SK-N-SH treated with all-trans-retinoic acid at 6 μM for 48 hours (cell line): ENCODE measurements at regions not wholly inside any gene's neighbourhood (a gene's known extent, or its start where the extent isn't known, plus 50 kb on each side); places are given as distances from the start of the nearest gene placed in this dataset.

Experiments used
- ATAC-seq: fragments of 200-7000 bp; cut with Tn5 transposase; 3 replicates; pipeline ENCODE4 v1.9.1; 2020; ENCODE audit warnings: mild to moderate bottlenecking, moderate library complexity
- BACH2 ChIP-seq: fragments of 250-450 bp; sonication (Bioruptor Pico); IDR thresholded peaks from 2 replicates; pipeline ENCODE4 v1.9.0; 2021; ENCODE audit warnings: mild to moderate bottlenecking, borderline replicate concordance
- CREB5 ChIP-seq: fragments of 250-450 bp; sonication (Bioruptor Pico); IDR thresholded peaks from 2 replicates; pipeline ENCODE4 v1.5.1; 2020; ENCODE audit warnings: low read depth, mild to moderate bottlenecking, moderate library complexity
- CSDC2 ChIP-seq: fragments of 250-450 bp; sonication (Bioruptor Pico); IDR thresholded peaks from 2 replicates; pipeline ENCODE4 v1.5.0; 2020; ENCODE audit warnings: mild to moderate bottlenecking, moderate library complexity
- CSRNP3 ChIP-seq: fragments of 250-450 bp; sonication (Bioruptor Pico); IDR thresholded peaks from 2 replicates; pipeline ENCODE4 v1.5.1; 2021; ENCODE audit warnings: mild to moderate bottlenecking, moderate library complexity
- ESRRG ChIP-seq: fragments of 250-450 bp; sonication (Bioruptor Pico); IDR thresholded peaks from 2 replicates; pipeline ENCODE4 v1.6.1; 2021; ENCODE audit warnings: mild to moderate bottlenecking
- GLIS3 ChIP-seq: fragments of 250-450 bp; sonication (Bioruptor Pico); IDR thresholded peaks from 2 replicates; pipeline ENCODE4 v1.5.0; 2020; ENCODE audit warnings: mild to moderate bottlenecking, moderate library complexity
- ISL1 ChIP-seq: fragments of 250-450 bp; sonication (Bioruptor Pico); IDR thresholded peaks from 2 replicates; pipeline ENCODE4 v2.1.2; 2022; ENCODE audit warnings: mild to moderate bottlenecking, moderate library complexity
- OSR1 ChIP-seq: fragments of 250-450 bp; sonication (Bioruptor Pico); IDR thresholded peaks from 2 replicates; pipeline ENCODE4 v1.8.0; 2022; ENCODE audit warnings: moderate library complexity, mild to moderate bottlenecking, inconsistent platforms
- POU6F1 ChIP-seq: fragments of 250-450 bp; sonication (Bioruptor Pico); IDR thresholded peaks from 2 replicates; pipeline ENCODE4 v1.8.0; 2021; ENCODE audit warnings: low read depth, mild to moderate bottlenecking, moderate library complexity, borderline replicate concordance
- PPARA ChIP-seq: fragments of 250-450 bp; sonication (Bioruptor Pico); IDR thresholded peaks from 2 replicates; pipeline ENCODE4 v1.5.0; 2020; ENCODE audit warnings: mild to moderate bottlenecking, borderline replicate concordance
- RARB ChIP-seq: fragments of 250-450 bp; sonication (Bioruptor Pico); IDR thresholded peaks from 2 replicates; pipeline ENCODE4 v1.8.0; 2021; ENCODE audit warnings: mild to moderate bottlenecking, moderate library complexity
- SNAI2 ChIP-seq: fragments of 250-450 bp; sonication (Bioruptor Pico); IDR thresholded peaks from 2 replicates; pipeline ENCODE4 v1.5.0; 2020; ENCODE audit warnings: mild to moderate bottlenecking, moderate library complexity
- TCF4 ChIP-seq: fragments of 250-450 bp; sonication (Bioruptor Pico); IDR thresholded peaks from 2 replicates; pipeline ENCODE4 v1.8.0; 2021; ENCODE audit warnings: mild to moderate bottlenecking, moderate library complexity, borderline replicate concordance
- TOX ChIP-seq: fragments of 250-450 bp; sonication (Bioruptor Pico); IDR thresholded peaks from 2 replicates; pipeline ENCODE4 v1.8.0; 2021; ENCODE audit warnings: mild to moderate bottlenecking, moderate library complexity, borderline replicate concordance
- TSHZ2 ChIP-seq: fragments of 250-450 bp; sonication (Bioruptor Pico); IDR thresholded peaks from 2 replicates; pipeline ENCODE4 v1.5.0; 2020; ENCODE audit warnings: mild to moderate bottlenecking, moderate library complexity
- ZC3H10 ChIP-seq: fragments of 250-450 bp; sonication (Bioruptor Pico); IDR thresholded peaks from 2 replicates; pipeline ENCODE4 v1.5.1; 2021; ENCODE audit warnings: mild to moderate bottlenecking, moderate library complexity
- ZFP3 ChIP-seq: fragments of 250-450 bp; sonication (Bioruptor Pico); IDR thresholded peaks from 2 replicates; pipeline ENCODE4 v1.5.0; 2020; ENCODE audit warnings: mild to moderate bottlenecking, moderate library complexity
- ZFP30 ChIP-seq: fragments of 450-650 bp; formaldehyde crosslinking; IDR thresholded peaks from 2 replicates; pipeline ENCODE4 v1.5.0; 2022; ENCODE audit warnings: mild to moderate bottlenecking, moderate library complexity
- ZNF565 ChIP-seq: fragments of 450-650 bp; formaldehyde crosslinking; conservative IDR thresholded peaks from 2 replicates; pipeline ENCODE4 v1.5.0; 2020; ENCODE audit warnings: low read depth, mild to moderate bottlenecking, moderate library complexity
- ZNF8 ChIP-seq: fragments of 450-650 bp; formaldehyde crosslinking; IDR thresholded peaks from 2 replicates; pipeline ENCODE4 v1.5.0; 2020; ENCODE audit warnings: mild to moderate bottlenecking, moderate library complexity

- TF ChIP-seq ZFP30 (CRISPR knock-in tag) (no peak), ZNF565 (CRISPR knock-in tag) (no peak), ZFP3 (CRISPR knock-in tag) (no peak)
Observed at GRCh38 chr1:98384461-98385141, 276.9 kb upstream of the SNX7 start (continued).

DNA sequence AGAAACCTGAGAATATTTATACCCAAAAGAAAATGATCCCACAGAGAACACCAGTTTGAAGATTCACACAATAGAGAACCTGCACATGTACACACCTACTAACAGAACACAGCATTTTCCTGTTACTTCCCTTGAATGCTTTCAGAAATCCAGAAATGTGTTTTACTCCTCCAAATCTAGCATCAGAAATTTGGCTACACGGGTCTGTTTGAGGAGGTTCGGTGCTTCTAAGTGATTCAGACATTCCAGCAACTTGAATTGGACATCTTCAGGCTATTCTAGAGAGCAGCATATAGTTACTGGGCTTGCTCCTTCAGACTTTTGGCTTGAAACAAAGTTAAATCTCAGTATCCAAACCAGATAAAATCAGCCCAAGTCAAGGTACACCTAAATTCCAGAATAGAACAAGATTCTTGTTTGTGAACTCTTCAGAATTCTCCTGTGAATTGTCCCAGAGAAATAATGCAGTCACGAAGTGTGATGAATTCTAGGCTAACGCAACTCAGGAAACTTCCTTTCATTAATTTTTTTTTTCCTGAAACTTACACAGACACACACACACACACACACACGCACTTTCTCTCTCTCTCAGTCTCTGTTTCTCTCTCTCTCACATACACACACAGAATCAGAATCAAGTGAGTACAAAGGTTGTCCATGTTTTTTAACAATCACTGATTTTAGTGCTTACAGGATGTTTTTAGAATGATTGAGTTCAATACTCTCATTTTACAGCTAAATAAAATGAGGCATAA lies 278.4 kb upstream of the SNX7 start:
- peak; percentile 41; the same call in 2 of the 3 replicates for ATAC-seq

DNA sequence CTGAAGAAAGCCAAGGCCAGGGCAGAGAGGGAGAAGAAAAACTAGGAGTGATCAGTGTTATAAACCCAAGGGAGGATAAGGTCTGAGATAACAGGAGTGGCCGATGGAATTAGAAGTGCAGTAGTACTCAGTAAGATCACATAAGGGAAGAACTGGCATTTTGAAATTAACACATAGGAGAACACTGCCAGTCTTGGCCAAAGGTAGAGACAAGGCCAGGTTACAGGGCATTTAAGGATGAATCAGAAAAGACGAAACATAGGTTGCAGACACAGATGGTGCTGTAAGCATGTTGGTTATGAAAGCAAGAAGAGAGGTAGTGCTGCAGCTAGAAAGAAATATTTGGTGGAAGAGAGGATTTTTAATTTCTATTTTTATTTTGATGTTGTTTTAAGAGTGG lies 278.9 kb upstream of the SNX7 start:
- TF ChIP-seq CSDC2 (CRISPR knock-in tag): no peak
- no peak for TF ChIP-seq BACH2 (CRISPR knock-in tag)
- TF ChIP-seq ZFP3 (CRISPR knock-in tag): no peak
- no peak for TF ChIP-seq GLIS3 (CRISPR knock-in tag)
- no peak for TF ChIP-seq PPARA
- no peak for TF ChIP-seq OSR1 (CRISPR knock-in tag)
- TF ChIP-seq CREB5 (CRISPR knock-in tag): no peak
- no peak for TF ChIP-seq TCF4 (CRISPR knock-in tag)
- TF ChIP-seq ZFP30 (CRISPR knock-in tag): no peak
- TF ChIP-seq, all 23 proteins: peak for 0
- ATAC-seq: no peak; the same call in 2 of the 3 replicates

More for the DNA sequence above, 278.4 kb upstream of the SNX7 start:
- TF ChIP-seq CSRNP3 (CRISPR knock-in tag): no peak
- no peak for TF ChIP-seq BACH2 (CRISPR knock-in tag)
- no peak for TF ChIP-seq ZNF8 (CRISPR knock-in tag)
- no peak for TF ChIP-seq PPARA
- no peak for TF ChIP-seq ZFP30 (CRISPR knock-in tag)
- no peak for TF ChIP-seq ESRRG (CRISPR knock-in tag)
- no peak for TF ChIP-seq CSDC2 (CRISPR knock-in tag)

GRCh38 chr1:98374098-98374497 lies 287.4 kb upstream of the SNX7 start:
- ATAC-seq: no peak
- TF ChIP-seq CSDC2 (CRISPR knock-in tag) (no peak), RARB (no peak), ZC3H10 (CRISPR knock-in tag) (no peak), POU6F1 (CRISPR knock-in tag) (no peak), PPARA (no peak), OSR1 (CRISPR knock-in tag) (no peak), ZNF8 (CRISPR knock-in tag) (no peak), TCF4 (CRISPR knock-in tag) (no peak), TSHZ2 (CRISPR knock-in tag) (no peak), ZFP3 (CRISPR knock-in tag) (no peak), BACH2 (CRISPR knock-in tag) (no peak), CSRNP3 (CRISPR knock-in tag) (no peak), ISL1 (CRISPR knock-in tag) (no peak), ZNF565 (CRISPR knock-in tag) (no peak), ZFP30 (CRISPR knock-in tag) (no peak), TOX (CRISPR knock-in tag) (no peak), SNAI2 (CRISPR knock-in tag) (no peak), ESRRG (CRISPR knock-in tag) (no peak)
- TF ChIP-seq, all 23 proteins: peak for 0
